ENCODE measurements at regions not wholly inside any gene's neighbourhood (a gene's known extent, or its start where the extent isn't known, plus 50 kb on each side); places are given as distances from the start of the nearest gene placed in this dataset.

DNA sequence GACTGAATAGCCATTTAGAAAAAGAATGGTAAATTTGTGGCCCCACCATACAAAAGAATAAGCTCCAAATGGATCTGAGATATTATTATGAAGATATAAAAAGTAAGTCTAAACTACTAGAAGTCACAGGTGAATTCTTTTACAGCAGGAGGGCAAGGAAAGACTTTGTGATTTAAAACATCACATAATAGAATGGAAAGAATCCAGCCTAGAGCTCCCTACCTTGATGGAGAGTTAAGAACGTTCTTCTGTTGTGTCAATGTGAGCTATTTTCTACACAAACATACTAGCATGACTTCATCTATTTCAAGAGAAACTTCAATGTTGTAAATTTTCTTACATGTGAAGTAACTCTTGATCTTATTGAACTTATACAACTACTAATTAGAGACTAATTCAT, 100.0 kb upstream of the NRSN1 start:
- TF ChIP-seq, protein P1, sequence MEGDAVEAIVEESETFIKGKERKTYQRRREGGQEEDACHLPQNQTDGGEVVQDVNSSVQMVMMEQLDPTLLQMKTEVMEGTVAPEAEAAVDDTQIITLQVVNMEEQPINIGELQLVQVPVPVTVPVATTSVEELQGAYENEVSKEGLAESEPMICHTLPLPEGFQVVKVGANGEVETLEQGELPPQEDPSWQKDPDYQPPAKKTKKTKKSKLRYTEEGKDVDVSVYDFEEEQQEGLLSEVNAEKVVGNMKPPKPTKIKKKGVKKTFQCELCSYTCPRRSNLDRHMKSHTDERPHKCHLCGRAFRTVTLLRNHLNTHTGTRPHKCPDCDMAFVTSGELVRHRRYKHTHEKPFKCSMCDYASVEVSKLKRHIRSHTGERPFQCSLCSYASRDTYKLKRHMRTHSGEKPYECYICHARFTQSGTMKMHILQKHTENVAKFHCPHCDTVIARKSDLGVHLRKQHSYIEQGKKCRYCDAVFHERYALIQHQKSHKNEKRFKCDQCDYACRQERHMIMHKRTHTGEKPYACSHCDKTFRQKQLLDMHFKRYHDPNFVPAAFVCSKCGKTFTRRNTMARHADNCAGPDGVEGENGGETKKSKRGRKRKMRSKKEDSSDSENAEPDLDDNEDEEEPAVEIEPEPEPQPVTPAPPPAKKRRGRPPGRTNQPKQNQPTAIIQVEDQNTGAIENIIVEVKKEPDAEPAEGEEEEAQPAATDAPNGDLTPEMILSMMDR (conservative IDR thresholded peaks at IDR 0.05), result no peak
- no peak for TF ChIP-seq EZH2 (IDR thresholded peaks at IDR 0.05; ENCODE audit: low read depth)
